Choroid plexus epithelial cell (primary cell): ENCODE measurements at regions not wholly inside any gene's neighbourhood (a gene's known extent, or its start where the extent isn't known, plus 50 kb on each side); places are given as distances from the start of the nearest gene placed in this dataset.

Experiments
- DNase-seq: peaks from one replicate; pipeline ENCODE4 v3.0.0-alpha.2; 2010; ENCODE audit warnings: low read depth
- H3K4me3 ChIP-seq: 2 replicates; pipeline ENCODE4 v1.5.1; 2011; ENCODE audit warnings: low read depth, mild to moderate bottlenecking, control low read depth, low read length, moderate library complexity
- TF ChIP-seq, protein P1 (sequence below): conservative IDR thresholded peaks from 2 replicates; pipeline ENCODE4 v1.5.1; 2011; ENCODE audit warnings: low read depth, mild to moderate bottlenecking, control low read depth, inconsistent platforms, low read length, moderate library complexity

DNA sequence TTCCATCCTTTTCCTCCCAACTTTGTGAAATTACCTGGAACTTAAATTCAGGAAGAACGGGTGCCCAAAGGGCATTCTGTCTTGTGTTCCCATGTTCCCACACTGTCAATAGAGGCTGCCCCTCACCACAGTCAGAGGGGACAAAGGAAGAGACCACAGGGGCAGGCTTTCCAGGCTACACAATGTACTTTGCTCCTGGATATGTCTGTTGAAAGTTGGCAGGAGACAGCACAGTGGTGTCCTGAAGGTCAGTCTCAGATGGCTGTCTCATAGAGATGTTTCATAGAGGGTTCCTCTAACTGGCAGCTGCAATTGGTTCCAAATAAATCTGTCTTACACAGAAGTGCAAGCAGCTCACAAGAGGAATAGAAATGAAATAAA is 107.8 kb upstream of the TGFBR2 start:
- DNase-seq, result no peak
- TF ChIP-seq, protein P1, sequence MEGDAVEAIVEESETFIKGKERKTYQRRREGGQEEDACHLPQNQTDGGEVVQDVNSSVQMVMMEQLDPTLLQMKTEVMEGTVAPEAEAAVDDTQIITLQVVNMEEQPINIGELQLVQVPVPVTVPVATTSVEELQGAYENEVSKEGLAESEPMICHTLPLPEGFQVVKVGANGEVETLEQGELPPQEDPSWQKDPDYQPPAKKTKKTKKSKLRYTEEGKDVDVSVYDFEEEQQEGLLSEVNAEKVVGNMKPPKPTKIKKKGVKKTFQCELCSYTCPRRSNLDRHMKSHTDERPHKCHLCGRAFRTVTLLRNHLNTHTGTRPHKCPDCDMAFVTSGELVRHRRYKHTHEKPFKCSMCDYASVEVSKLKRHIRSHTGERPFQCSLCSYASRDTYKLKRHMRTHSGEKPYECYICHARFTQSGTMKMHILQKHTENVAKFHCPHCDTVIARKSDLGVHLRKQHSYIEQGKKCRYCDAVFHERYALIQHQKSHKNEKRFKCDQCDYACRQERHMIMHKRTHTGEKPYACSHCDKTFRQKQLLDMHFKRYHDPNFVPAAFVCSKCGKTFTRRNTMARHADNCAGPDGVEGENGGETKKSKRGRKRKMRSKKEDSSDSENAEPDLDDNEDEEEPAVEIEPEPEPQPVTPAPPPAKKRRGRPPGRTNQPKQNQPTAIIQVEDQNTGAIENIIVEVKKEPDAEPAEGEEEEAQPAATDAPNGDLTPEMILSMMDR, result no peak

DNA sequence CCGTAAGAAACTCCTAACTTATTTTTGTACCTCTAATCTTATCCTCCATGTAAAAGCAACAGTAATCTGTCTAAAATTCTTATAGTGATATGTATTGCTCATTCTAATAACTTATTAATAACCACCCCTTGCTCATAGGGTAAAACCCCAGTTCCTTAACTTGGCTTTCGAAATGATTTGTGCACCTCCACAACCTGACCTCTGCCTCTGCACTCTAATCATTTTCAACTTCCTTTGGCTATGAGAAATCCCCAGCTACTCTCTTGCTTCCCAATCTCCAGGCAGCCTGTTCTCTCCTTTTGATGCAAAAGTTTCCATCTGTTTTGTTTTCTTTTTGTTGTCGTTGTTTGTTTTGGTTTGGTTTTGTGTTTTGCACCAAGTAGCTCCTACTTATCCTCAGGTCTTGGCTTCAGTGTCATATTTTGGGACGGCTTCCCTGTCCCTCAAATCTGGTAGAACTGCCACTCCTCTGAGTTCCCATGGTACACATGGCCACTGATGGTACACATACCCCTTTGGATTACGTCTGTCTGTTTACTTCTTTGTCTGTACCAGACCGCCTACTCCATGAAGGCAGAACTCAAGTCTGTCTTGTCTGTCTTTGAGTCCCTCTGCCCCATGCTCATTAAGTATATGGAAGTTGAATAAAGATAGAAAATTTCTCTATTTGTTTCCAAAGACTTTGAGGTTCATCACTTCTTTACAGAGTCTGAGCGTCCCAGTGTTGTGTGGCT is 105.6 kb upstream of the TGFBR2 start:
- no peak overlapping the region for H3K4me3 ChIP-seq
- no peak for DNase-seq
- TF ChIP-seq, protein P1, result no peak

More for the DNA sequence above, 107.8 kb upstream of the TGFBR2 start:
- H3K4me3 ChIP-seq, result no peak overlapping the region

DNA sequence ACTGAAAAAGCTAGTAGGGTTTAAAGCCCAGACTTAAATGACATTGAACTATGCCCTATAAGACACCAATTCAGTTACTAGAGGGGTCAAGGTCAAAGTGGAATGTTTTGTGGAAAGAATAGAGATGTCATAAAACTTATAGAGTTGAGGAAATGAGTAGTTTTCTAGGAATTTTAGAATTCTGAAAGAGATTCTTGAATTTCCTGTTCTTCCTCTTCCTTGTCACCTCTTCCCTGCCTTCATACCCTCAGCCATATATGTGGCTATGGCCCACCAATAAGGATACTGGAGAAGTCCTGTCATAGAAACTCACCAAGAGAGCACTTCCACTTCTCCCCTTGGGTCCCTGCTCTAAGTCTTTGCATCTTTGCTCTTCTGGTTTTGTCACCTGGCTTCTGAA is 104.9 kb upstream of the TGFBR2 start:
- H3K4me3 ChIP-seq, result no peak overlapping the region
- TF ChIP-seq, protein P1, result no peak
- no peak for DNase-seq

DNA sequence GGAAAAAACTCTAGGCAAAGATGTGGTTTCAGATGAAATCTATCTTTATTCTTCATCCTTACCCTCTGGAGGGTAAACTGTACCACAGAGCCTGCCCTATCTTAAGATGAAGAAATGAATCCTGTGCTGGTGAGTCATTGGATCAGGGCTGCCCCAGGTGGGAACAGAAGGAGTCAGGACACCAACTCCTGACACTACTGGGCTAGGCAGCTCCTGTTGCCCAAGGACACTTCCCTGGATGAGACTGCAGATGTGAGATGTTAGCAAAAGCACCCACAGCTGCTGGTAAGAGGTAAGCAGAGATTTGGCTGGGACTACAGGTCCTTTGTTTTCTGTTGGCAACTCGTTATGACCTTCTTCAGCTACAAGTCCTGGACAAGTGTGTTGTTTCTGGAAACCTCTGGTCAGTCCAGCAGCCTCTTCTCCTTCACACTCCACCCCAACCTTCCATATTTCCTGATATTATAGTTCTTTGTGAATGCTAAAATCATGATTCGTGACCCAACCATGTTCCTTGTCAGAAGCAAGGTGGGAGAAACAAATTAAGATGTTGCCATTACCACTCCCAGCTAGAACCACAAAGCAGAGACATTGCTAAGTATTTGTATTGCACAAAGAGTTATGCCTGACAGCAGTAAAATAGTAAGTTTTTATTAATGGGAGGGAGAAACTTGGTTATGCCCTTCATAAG is 104.2 kb upstream of the TGFBR2 start:
- TF ChIP-seq, protein P1, result no peak
- no peak overlapping the region for H3K4me3 ChIP-seq
- no peak for DNase-seq

DNA sequence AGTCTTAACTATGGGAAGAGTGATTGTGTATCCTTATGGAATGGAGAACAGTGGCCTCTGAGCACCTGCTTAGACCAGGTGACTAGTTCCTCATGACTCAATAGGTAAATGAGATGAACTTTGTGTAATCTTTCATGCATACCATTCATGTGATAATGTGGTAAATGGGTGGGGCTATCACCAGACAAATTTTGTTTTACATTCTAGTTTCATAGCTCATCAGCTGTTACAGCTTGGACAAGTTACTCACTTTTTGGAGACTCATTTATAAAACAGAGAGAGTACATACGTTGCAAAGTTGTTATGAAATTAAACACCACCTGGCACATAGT is 103.7 kb upstream of the TGFBR2 start:
- DNase-seq, result no peak
- TF ChIP-seq, protein P1, result no peak
- no peak overlapping the region for H3K4me3 ChIP-seq

DNA sequence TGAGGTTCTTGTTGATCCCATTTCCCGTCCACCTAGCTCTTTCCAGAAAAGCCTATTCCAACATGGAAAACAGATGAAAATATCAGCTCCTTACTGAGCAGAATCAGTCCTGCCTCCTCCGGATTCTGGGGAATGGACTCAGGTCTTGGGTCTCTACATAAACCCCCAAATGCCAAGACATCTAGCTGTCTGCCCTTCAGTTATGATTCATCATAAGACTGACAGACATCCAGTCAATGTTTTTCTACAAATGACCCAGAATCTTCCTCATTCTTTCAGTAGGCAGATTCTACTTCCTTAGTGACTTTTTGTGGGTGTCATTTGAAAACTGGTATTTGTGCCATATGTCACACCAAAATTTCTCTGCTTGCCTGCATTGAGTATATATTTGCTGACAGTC is 103.0 kb upstream of the TGFBR2 start:
- no peak for DNase-seq
- H3K4me3 ChIP-seq, result no peak overlapping the region
- TF ChIP-seq, protein P1, result no peak

DNA sequence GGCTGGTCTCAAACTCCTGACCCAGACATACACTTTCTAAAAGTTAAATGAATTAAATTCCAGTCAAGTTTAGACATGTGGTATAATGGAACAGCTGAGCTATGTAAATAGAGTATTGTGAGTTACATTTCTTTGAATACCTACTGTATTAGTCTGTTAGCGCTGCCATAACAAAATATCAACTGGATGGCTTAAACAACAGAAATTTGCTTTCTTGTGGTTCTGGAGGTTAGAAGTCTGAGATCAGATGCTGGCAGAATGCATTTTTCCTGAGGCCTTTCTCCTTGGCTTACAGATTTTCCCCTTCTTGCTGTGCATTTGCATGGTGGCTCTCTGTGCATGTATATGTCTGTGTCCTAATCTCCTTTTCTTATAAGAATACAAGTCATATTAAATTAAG is 101.5 kb upstream of the TGFBR2 start:
- DNase-seq, result peak; percentile 45
- TF ChIP-seq, protein P1, result no peak
- H3K4me3 ChIP-seq, result no peak overlapping the region
